GM12878 (cell line): ENCODE measurements at regions not wholly inside any gene's neighbourhood (a gene's known extent, or its start where the extent isn't known, plus 50 kb on each side); places are given as distances from the start of the nearest gene placed in this dataset.

Experiments
- ATAC-seq: fragments of 200-7000 bp; cut with Tn5 transposase; 3 replicates; pipeline ENCODE4 v1.9.1; 2020; ENCODE audit warnings: mild to moderate bottlenecking, moderate library complexity
- BruUV-seq: library from RNA; stranded (reverse); fragments of 400-500 nt; replicated peaks from 2 replicates; lab custom pipeline; 2021; lab: Mats Ljungman, UMichigan
- CTCF ChIA-PET: fragments of 300-600 bp; sonication (Branson Sonifier 250); formaldehyde crosslinking; extraction: SDS; loops from one replicate; lab custom pipeline; 2021; ENCODE audit warnings: inconsistent platforms; lab: Yijun Ruan, JAX
- POLR2A ChIA-PET: fragments of 350-600 bp; formaldehyde crosslinking; extraction: SDS; loops from one replicate; lab custom pipeline; 2021; ENCODE audit warnings: inconsistent platforms; lab: Charles Lee
- RAD21 ChIA-PET: fragments of 300-600 bp; sonication (Branson Sonifier 250); formaldehyde crosslinking; loops from one replicate; lab custom pipeline; 2023; ENCODE audit warnings: antibody characterized with exemption; ENCODE audit not compliant: unreplicated experiment; lab: Charles Lee
- SMC1A ChIA-PET: fragments of 300-600 bp; sonication (Branson Sonifier 250); formaldehyde crosslinking; loops from one replicate; lab custom pipeline; 2023; ENCODE audit not compliant: unreplicated experiment, uncharacterized antibody; lab: Charles Lee
- DNase-seq: peaks from one replicate; pipeline ENCODE4 v3.0.0-alpha.2; 2011; ENCODE audit warnings: low read depth, low spot score
- FAIRE-seq: peaks from 3 replicates; lab custom pipeline; 2011; peaks lifted over from hg19 to GRCh38; lab: Jason Lieb, UNC
- H2AFZ ChIP-seq: 2 replicates; pipeline ENCODE4 v1.6.0; 2011; ENCODE audit warnings: low read depth, low read length, control low read depth; ENCODE audit not compliant: control insufficient read depth
- H3K27ac ChIP-seq: 2 replicates; pipeline ENCODE4 v1.5.1; 2011; ENCODE audit warnings: control low read depth; ENCODE audit not compliant: control insufficient read depth, insufficient read depth
- H3K27me3 ChIP-seq, 2 experiments: replicated peaks in 1 of 2; 2 replicates each; pipeline versions ENCODE4 v1.6.0 to v1.6.1; 2011; ENCODE audit warnings: low read length in 1 of 2; ENCODE audit not compliant: control insufficient read depth in 2 of 2, insufficient read depth in 2 of 2
- H3K36me3 ChIP-seq, 2 experiments: 2 replicates each; pipeline ENCODE4 v1.5.1; 2011; ENCODE audit warnings: low read length in 1 of 2; ENCODE audit not compliant: control insufficient read depth in 2 of 2, insufficient read depth in 2 of 2
- H3K4me1 ChIP-seq: 2 replicates; pipeline ENCODE4 v1.6.1; 2011; ENCODE audit warnings: mild to moderate bottlenecking, low read length, moderate library complexity, mixed read lengths; ENCODE audit not compliant: control insufficient read depth, insufficient read depth
- H3K4me2 ChIP-seq: 2 replicates; pipeline ENCODE4 v1.6.0; 2011; ENCODE audit warnings: control low read depth; ENCODE audit not compliant: control insufficient read depth, insufficient read depth
- H3K4me3 ChIP-seq: fragments of 200-600 bp; sonication (generic); 2 replicates; pipeline ENCODE4 v1.5.1; 2016
- H3K79me2 ChIP-seq: 2 replicates; pipeline ENCODE4 v1.6.0; 2011; ENCODE audit warnings: low read length; ENCODE audit not compliant: control insufficient read depth, insufficient read depth
- H3K9ac ChIP-seq: 2 replicates; pipeline ENCODE4 v1.8.0; 2011; ENCODE audit warnings: low read length, control low read depth, mixed read lengths; ENCODE audit not compliant: control insufficient read depth, insufficient read depth
- H3K9me3 ChIP-seq: replicated peaks from 3 replicates; pipeline ENCODE4 v1.5.1; 2011; ENCODE audit warnings: mild to moderate bottlenecking, low read length; ENCODE audit not compliant: control insufficient read depth, insufficient read depth
- H4K20me1 ChIP-seq: 2 replicates; pipeline ENCODE4 v1.6.0; 2011; ENCODE audit not compliant: control insufficient read depth, insufficient read depth
- CHD2 ChIP-seq: IDR thresholded peaks from 2 replicates; pipeline ENCODE4 v1.6.1; 2011; ENCODE audit warnings: low read depth, low read length, improper control_type of control experiment, borderline replicate concordance
- MYB ChIP-seq: fragments of 150-350 bp; IDR thresholded peaks from 2 replicates; pipeline ENCODE4 v1.6.1; 2014; ENCODE audit warnings: mild to moderate bottlenecking, low read depth, low read length, borderline replicate concordance
- ZNF24 ChIP-seq: fragments of 450-650 bp; IDR thresholded peaks from 2 replicates; pipeline ENCODE4 v1.6.1; 2017; ENCODE audit warnings: antibody characterized with exemption, mild to moderate bottlenecking
- WGBS: methylation state at CpG from one replicate; pipeline ENCODE4 v1.1.6; 2016; ENCODE audit warnings: low lambda C conversion rate; ENCODE audit not compliant: insufficient replicate concordance, insufficient coverage; ENCODE audit errors: missing lambda C conversion rate; 5-methylcytosine and 5-hydroxymethylcytosine counted together
- in situ Hi-C: fragments of 300-500 bp; cut with MboI; formaldehyde crosslinking; loops from 9 replicates; pipeline ENCODE4 v1.14.3; 2018; ENCODE audit warnings: mixed read lengths
- intact Hi-C: fragments of 100-400 bp; cut with micrococcal nuclease; formaldehyde crosslinking; loops from one replicate; pipeline ENCODE4 v1.14.2; 2022; ENCODE audit not compliant: unreplicated experiment
- TF ChIP-seq, protein P1 (sequence below): fragments of 450-650 bp; IDR thresholded peaks from 2 replicates; pipeline ENCODE4 v1.6.1; 2017; ENCODE audit warnings: mild to moderate bottlenecking, moderate library complexity
- TF ChIP-seq, protein P2 (sequence below): fragments of 450-650 bp; IDR thresholded peaks from 2 replicates; pipeline ENCODE4 v1.6.1; 2016; ENCODE audit warnings: mild to moderate bottlenecking

GRCh38 chr6:55089325-55089724 is 85.0 kb upstream of the HCRTR2 start (continued):
- TF ChIP-seq, protein P1, sequence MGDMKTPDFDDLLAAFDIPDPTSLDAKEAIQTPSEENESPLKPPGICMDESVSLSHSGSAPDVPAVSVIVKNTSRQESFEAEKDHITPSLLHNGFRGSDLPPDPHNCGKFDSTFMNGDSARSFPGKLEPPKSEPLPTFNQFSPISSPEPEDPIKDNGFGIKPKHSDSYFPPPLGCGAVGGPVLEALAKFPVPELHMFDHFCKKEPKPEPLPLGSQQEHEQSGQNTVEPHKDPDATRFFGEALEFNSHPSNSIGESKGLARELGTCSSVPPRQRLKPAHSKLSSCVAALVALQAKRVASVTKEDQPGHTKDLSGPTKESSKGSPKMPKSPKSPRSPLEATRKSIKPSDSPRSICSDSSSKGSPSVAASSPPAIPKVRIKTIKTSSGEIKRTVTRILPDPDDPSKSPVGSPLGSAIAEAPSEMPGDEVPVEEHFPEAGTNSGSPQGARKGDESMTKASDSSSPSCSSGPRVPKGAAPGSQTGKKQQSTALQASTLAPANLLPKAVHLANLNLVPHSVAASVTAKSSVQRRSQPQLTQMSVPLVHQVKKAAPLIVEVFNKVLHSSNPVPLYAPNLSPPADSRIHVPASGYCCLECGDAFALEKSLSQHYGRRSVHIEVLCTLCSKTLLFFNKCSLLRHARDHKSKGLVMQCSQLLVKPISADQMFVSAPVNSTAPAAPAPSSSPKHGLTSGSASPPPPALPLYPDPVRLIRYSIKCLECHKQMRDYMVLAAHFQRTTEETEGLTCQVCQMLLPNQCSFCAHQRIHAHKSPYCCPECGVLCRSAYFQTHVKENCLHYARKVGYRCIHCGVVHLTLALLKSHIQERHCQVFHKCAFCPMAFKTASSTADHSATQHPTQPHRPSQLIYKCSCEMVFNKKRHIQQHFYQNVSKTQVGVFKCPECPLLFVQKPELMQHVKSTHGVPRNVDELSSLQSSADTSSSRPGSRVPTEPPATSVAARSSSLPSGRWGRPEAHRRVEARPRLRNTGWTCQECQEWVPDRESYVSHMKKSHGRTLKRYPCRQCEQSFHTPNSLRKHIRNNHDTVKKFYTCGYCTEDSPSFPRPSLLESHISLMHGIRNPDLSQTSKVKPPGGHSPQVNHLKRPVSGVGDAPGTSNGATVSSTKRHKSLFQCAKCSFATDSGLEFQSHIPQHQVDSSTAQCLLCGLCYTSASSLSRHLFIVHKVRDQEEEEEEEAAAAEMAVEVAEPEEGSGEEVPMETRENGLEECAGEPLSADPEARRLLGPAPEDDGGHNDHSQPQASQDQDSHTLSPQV: no peak
- TF ChIP-seq, protein P2, sequence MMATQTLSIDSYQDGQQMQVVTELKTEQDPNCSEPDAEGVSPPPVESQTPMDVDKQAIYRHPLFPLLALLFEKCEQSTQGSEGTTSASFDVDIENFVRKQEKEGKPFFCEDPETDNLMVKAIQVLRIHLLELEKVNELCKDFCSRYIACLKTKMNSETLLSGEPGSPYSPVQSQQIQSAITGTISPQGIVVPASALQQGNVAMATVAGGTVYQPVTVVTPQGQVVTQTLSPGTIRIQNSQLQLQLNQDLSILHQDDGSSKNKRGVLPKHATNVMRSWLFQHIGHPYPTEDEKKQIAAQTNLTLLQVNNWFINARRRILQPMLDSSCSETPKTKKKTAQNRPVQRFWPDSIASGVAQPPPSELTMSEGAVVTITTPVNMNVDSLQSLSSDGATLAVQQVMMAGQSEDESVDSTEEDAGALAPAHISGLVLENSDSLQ: no peak
- TF ChIP-seq MYB (no peak), ZNF24 (no peak)

- ChIA-PET SMC1A (interaction anchor here (1.5 kb wide), 1 partner anchor 11 kb away, joined by 3 read pairs; no protein-coding TSS in a partner anchor), RAD21 (no interaction called here), CTCF (no interaction called here), POLR2A (no interaction called here)
- no peaks in the 10 kb centered on the region for H4K20me1 ChIP-seq
- H3K4me3 ChIP-seq: no peak overlapping the region
- no peak for TF ChIP-seq CHD2
- WGBS: 1% methylated on average over 3 of the region's 3 CpGs
- H3K27me3 ChIP-seq: no peaks in the 10 kb centered on the region
- in situ Hi-C loops: no loop called here
- no peak overlapping the region for H2AFZ ChIP-seq
- ATAC-seq (no peak), DNase-seq (no peak), FAIRE-seq (no peak)
- no peak overlapping the region for H3K27ac ChIP-seq
- H3K4me1 ChIP-seq: no peaks in the 10 kb centered on the region
- BruUV-seq: no TSS peak
- H3K9me3 ChIP-seq: no peaks in the 10 kb centered on the region
- intact Hi-C loops: no loop called here
- no peak overlapping the region for H3K4me2 ChIP-seq
- H3K9ac ChIP-seq: no peak overlapping the region
- no peaks in the 10 kb centered on the region for H3K79me2 ChIP-seq
- no peaks in the 10 kb centered on the region for H3K36me3 ChIP-seq
These were observed 73.6 kb upstream of the HCRTR2 start for GRCh38 chr6:55100686-55101085.
